ENCODE measurements at regions not wholly inside any gene's neighbourhood (a gene's known extent, or its start where the extent isn't known, plus 50 kb on each side); places are given as distances from the start of the nearest gene placed in this dataset.

GRCh38 chr5:57106661-57107060 lies 67.2 kb upstream of the GPBP1 start:
- TF ChIP-seq POLR2A (IDR thresholded peaks at IDR 0.05) (no peak), CTCF (IDR thresholded peaks at IDR 0.05) (no peak)

Measured in esophagus squamous epithelium (tissue), 4 donors.